HUDEP-2 (cell line): ENCODE measurements at regions not wholly inside any gene's neighbourhood (a gene's known extent, or its start where the extent isn't known, plus 50 kb on each side); places are given as distances from the start of the nearest gene placed in this dataset.

Source experiments
- DNase-seq, 76 experiments: peaks; one replicate each; lab custom pipeline; 2025; ENCODE audit not compliant: unreplicated experiment in 76 of 76; lab: John Stamatoyannopoulos, UW

DNA sequence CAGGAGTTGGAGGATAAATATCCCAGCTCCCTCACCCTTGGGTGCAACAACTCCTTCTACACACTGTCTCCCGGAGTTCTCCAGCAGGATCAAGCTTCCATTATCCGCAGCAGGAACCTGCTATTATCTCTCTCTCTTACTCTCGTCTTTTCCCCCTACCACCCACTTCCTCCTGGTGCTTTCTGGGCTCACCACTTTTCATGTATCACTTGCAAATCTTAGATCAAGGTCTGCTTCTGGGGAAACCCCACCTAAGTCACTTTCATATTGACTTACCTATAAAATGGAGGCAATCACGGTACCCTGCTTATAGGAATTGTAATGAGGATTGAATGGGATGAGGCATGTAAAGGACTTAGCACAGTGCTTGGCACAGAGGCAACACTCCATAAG lies 589.5 kb downstream of the BCOR start:
- no peak for DNase-seq

- DNase-seq, result no peak
Measured at GRCh38 chrX:39509157-39509556, 588.6 kb downstream of the BCOR start.

GRCh38 chrX:39513836-39514235 lies 583.9 kb downstream of the BCOR start:
- DNase-seq, result no peak

DNA sequence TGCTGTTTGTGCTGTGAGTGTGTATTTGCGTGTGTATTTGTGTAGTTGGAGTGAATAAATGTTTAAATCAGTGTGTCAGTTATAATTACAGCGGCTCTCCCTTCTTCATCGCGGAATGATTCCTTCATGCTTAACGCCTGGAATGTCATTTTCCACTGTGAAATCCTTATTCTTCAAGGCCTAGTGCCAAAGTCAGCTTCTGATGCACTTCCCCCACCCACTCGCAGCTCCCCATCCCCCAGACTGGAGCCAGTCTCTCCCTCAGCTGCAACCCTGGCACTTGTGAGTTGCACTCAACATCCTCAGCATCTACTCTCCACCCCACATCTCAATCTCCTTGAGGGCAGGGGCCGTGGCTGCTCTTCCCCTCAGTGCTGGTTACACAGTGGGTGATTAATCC lies 583.0 kb downstream of the BCOR start:
- DNase-seq, result no peak

DNA sequence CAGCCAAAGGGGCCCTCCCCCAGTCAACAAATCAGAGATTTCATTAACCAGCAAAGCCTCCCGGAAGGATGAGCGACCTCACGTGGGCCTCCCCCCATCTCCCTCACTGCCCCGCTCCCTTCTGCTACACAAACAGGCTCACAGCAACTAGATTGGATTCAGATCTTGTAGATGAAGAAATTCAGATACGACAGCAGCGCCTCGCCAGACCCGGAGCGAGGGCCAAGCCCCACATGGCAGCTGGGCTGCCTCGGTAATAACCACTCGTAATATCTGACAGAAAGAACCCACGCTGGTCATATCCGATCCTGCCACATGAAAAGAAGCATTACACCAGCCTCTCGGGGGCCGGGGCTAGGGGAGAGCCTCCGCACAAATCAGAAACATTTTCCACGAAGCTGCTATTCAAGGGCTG lies 581.3 kb downstream of the BCOR start:
- DNase-seq, result no peak

GRCh38 chrX:39518476-39519029 lies 579.2 kb downstream of the BCOR start:
- no peak for DNase-seq

DNA sequence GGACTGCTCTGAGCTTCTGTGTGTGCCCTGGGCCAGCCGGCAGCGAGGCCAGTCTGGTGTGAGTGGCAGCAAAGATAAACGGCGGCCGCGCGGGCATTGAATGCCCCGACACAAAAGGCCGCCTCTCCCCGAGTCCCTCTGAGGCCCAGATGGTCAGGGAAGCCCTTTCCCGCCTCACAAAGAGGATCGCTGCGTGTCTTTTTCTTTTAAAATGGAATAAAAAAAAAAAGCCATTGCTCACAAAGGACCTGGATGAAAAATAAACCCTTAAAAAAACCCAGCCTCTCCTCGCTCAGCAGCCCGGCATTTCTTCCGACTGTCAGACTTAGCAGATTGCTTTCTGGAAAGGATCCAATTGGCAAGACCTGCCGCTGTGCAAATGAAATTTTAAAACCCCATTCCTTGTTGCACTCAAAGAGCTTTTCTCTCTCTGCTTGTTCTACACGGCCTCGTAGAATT lies 578.7 kb downstream of the BCOR start:
- no peak for DNase-seq

DNA sequence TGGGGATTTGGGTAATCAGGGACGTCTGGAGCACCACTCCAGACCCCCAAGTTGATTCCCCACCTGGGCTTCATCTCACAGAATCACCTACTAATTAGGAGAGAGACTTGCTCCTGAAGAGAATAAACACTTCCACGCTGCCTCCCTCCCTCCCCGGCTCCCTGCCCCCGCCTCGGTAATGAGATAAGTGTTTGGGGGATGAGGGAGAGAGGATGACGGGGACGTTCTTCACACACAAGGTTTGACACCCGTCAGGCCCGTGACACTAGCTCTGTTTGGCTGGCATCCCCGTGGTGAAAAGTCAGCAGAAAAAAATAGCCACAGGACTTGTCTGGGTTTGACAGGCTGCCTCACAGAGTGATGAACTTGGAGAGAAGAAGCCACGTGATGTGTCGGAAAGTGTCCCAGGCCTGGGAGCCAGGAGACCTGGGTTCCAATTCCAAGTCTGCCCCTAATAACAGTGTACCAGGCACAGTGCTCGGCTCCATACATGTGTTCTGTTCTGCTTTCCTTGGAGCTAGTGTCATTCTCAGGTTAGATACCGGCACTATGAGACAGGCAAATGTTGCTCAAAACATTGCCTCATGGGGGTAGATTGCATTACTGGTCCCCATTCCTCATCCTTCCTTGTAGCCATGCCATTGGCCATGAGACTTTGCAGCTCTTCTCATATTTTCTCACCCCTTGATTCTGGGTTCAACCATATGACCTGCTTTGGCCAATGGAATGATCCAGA lies 578.0 kb downstream of the BCOR start:
- no peak for DNase-seq

DNA sequence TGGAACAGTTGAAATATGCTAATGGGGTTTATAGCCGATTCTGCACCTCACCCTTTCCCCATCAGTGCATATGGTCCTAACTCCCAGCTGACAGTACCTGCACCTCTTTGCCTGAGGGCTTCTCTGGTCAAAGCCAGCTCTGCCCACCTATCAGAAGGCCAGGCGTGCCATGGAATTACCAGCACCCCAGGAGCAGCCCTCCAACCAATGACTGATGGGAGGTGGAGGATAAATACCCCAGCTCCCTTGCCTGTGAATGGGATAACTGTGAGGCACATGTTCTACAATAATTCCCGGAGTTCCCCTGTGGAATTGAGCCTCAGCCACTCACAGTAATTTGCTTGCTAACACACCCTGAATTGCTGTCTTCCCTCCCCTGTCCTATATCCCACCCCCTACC lies 572.0 kb downstream of the BCOR start:
- DNase-seq, result no peak

DNA sequence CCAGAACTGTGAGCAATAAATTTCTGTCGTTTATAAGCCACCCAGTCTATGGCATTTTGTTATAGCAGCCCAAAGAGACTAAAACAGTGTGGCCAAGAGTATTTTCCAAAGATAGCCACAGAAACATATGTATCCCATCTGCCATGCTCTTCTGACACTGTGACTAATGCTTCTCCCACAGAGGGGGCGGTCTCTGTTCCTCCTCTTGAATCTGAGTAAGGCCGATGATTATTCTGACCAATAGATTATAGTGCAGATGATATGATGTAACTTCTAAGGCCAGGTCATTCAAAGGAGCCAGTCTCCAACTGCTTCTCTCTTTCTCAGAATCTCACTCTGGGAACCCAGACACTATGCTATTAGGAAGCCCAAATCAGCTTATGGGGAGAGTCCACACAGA lies 570.7 kb downstream of the BCOR start:
- DNase-seq, result no peak

DNA sequence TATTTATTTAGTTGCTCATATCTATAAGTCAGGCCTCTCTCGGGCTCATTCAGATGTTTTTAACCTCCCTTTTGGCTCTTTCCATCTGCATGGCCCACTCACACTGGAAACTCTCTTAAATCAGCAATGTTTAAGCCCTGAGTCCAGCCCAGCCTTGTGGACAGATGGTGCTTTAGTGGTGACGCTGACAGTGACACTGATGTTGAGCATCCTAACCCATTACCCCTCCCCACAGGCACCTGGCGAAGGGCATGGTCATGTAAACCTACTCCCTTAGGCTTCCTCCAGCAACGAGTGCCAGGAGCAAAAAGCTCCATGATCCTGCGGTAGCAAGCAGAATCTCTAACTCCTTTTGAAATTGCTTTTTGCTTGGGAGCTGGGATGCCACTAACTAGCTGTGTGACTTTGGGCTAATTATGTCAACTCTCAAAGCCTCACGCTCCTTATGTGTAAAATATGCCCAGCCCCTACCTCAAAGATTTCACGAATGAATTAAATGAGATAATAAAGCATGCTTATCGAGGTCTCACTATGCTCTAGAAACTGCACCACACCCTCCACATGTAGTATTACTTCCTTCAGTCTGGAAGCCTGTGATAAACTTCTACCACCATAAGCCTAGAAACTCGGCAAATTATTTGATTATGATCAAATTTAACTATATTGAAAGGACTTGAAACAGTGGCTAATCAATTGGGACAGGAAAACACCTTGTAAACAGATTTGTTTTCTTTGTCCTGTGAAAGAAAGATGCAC lies 569.4 kb downstream of the BCOR start:
- DNase-seq, result peak in 10 of 76 experiments; percentile 0 to 61 (median 6)

- DNase-seq, result no peak
Measured at GRCh38 chrX:39532761-39533160, 565.0 kb downstream of the BCOR start.

DNA sequence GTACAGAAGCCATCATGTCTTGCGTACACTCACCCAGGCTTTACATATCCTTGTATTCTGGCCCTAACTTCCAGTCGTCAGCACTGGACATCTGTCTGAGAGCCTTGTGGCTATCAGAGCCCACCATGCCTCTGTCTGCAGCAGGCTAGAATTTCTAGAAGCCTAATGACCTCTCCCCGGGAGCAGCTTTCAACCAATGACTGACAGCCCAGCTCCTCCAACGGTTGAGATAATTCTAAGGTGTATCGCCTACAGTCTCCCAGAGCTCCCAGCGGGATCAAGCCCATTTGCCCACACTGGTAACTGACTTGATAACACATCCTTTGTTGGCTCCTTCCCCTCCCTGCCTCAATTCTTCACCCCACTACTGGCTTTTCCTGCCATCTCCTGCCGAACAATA lies 562.8 kb downstream of the BCOR start:
- DNase-seq, result no peak

DNA sequence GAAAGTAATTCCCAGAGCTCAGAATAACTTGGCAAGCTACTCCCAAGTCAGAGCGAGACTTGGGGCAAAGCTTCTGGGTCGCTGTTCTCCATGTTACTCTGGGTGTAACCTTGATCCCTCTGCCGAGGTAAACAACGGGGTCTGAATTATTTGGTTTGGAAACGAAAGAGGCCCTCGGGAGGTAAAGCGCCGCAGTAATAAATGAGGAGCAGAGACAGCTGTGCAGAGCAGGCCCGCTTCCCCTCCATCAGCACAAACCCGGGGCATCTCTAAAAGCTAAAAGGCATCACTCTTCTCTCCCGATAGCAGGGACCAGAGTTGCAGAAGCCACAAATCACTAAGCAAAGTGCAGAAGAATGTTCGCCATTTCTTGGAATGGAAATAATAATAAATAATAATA lies 561.5 kb downstream of the BCOR start:
- no peak for DNase-seq

GRCh38 chrX:39541881-39542280 lies 555.9 kb downstream of the BCOR start:
- DNase-seq, result no peak

DNA sequence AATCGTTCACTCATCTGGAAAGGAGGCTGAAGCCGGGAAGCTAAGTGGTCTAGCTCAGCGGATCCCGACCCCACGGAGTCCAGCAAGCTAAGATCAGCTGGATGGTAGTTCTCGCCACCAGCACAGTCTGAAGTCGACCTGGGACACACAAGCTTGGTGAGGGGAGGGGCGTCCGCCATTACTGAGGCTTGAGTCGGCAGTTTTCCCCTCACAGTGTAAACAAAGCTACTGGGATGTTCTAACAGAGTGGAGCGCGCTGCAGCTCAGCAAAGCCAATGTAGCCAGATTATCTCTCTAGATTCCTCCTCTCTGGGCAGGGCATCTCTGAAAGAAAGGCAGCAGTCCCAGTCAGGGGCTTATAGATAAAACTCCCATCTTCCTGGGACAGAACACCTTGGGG lies 555.4 kb downstream of the BCOR start:
- no peak for DNase-seq

DNA sequence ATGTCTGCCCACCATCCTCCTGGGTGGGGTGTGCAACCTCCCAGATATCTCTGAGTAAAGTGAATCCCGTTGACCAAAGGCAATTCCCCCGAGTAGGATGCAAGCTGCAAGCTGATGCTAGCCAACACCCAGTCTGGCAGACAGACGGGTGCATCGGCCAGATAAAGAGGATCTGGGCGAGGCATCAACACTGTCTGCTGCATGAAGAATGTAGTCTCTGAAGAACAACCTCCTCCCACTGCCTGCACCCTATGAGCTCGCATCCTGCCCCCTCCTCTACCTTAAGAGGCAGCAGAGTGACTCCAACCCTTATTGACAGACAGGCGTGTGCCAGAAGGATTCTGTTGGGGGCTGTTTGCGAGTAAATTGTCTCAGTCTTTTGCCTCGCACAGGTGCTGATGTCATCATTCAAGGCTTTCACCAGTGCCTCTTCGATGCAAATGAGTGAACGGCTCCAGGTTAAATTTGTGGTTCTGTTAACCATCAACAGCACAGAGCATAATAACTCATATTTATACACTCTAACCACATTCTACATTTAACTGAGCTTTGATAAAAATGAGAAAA lies 546.9 kb downstream of the BCOR start:
- DNase-seq, result peak in 35 of 76 experiments; percentile 0 to 66 (median 9)

DNA sequence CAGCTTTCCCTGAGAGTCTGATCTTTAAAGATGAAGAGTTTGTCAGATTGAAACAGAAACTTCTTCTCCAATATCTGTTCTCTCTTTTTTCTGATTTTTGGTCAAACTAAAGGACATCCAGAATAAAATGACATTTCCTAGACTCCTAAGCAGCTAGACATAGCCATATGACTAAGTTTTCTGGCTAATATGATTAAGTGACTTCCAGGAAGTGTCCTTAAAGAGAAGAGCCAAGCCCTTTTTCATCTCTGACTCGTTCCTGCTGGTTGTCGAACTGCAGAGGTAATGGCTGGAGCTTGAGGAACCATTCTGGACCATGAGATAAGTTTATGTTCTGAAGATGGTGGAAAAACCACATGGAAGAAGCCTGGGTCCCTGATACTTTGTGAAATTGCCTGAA lies 546.0 kb downstream of the BCOR start:
- DNase-seq, result peak in 2 of 76 experiments; percentile 2 to 4

DNA sequence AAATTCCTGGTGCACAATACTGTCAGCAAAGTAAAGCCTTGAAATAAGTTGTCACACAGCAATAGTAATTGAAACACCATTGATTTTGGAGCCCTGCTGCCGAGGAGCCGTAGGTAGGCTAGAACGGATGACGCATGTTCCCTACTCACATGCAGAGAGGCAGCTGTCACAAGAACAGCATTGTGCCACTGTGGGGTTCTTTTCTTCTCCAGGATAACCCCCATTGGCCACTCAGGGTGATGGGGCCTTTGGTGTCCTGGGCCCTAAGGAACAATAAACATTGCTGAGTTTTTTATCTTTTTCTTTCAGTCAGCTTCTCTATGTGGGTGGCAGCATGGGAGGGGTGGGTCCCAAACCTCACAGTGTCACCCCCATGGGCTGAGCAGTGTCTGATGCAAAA lies 542.3 kb downstream of the BCOR start:
- DNase-seq, result no peak

DNA sequence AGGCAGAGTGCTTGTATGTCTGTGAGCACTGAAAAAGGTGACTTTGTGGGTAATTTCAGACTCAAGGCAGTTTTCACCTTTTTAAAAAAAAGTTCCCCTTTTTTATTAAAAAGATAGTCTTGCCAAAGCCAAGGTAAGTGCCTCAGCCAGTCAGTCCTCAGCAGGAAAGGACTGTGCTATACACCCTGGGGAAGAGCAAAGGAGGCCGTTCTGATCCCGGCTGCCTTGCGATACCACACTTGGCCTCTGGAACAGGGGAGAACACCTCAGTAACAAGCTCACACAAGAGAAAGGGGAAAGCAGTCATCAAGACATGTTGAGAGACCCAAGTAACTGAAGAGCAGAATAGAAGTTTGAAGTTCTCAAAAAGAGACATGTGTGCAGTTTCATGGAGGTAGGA lies 541.7 kb downstream of the BCOR start:
- DNase-seq, result no peak

- DNase-seq, result no peak
Measured at GRCh38 chrX:39559229-39559628, 538.5 kb downstream of the BCOR start.

DNA sequence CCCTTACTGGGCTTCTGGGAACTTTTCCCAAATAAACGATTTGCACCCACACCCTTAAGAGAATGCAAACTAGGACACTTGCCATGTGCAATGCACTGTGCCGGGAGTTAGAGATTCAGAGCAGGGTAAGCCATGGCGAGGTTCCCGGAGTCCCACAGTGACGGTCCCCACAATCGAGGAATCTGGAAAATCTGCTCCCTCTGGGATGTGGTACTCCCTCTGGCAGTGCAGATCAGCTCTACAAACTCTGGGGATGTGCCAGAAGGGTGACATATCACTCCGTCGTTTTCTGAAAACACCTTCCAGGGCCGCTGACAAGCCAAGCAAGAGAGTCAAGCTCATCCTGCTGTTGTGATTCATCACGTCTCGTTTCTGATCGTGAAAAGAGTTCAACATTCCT lies 537.5 kb downstream of the BCOR start:
- DNase-seq, result no peak
